ENCODE measurements at regions not wholly inside any gene's neighbourhood (a gene's known extent, or its start where the extent isn't known, plus 50 kb on each side); places are given as distances from the start of the nearest gene placed in this dataset.
"Not testable (repeated sequence)": the region's sequence is repeated elsewhere in the genome, so short reads cannot be mapped to it uniquely, and the experiment has no call there.

GRCh38 chr14:43005807-43006206 lies 1399.1 kb downstream of the LRFN5 start:
- DNase-seq: no peak
- Histone ChIP-seq H3K27me3 (ENCODE audit: control insufficient read depth in 3 of 3, insufficient read depth in 3 of 3, low read length in 3 of 3) (no peaks in the 10 kb centered on the region), H3K36me3 (ENCODE audit: control insufficient read depth in 3 of 3, insufficient read depth in 2 of 3, low read depth in 1 of 3, low read length in 3 of 3) (no peaks in the 10 kb centered on the region), H3K4me1 (ENCODE audit: control insufficient read depth in 3 of 3, insufficient read depth in 2 of 3, low read depth in 1 of 3, low read length in 2 of 3) (no peaks in the 10 kb centered on the region), H3K27ac (ENCODE audit: low read depth in 1 of 3, low read length in 2 of 3) (no peak overlapping the region), H3K4me3 (ENCODE audit: low read depth in 1 of 3, low read length in 3 of 3) (no peak overlapping the region), H3K9me3 (ENCODE audit: control insufficient read depth in 2 of 2, insufficient read depth in 1 of 2, low read depth in 1 of 2, low read length in 1 of 2) (peaks cover 2 to 43% of the 10 kb centered on the region in 2 donors)
- WGBS, 3 donors: 14 to 38% (median 23%) methylated on average over 1 of the region's 1 CpG
- no peak for FAIRE-seq

- no peaks in the 10 kb centered on the region for H3K4me1 ChIP-seq (ENCODE audit: control insufficient read depth in 3 of 3, insufficient read depth in 2 of 3, low read depth in 1 of 3, low read length in 2 of 3)
- FAIRE-seq (no peak), DNase-seq (no peak)
- H3K4me3 ChIP-seq (ENCODE audit: low read depth in 1 of 3, low read length in 3 of 3): no peak overlapping the region
- H3K27me3 ChIP-seq (ENCODE audit: control insufficient read depth in 3 of 3, insufficient read depth in 3 of 3, low read length in 3 of 3): no peaks in the 10 kb centered on the region
- no peak overlapping the region for H3K27ac ChIP-seq (ENCODE audit: low read depth in 1 of 3, low read length in 2 of 3)
- H3K9me3 ChIP-seq (ENCODE audit: control insufficient read depth in 2 of 2, insufficient read depth in 1 of 2, low read depth in 1 of 2, low read length in 1 of 2): peaks cover 2 to 41% of the 10 kb centered on the region in 2 donors
- H3K36me3 ChIP-seq (ENCODE audit: control insufficient read depth in 3 of 3, insufficient read depth in 2 of 3, low read depth in 1 of 3, low read length in 3 of 3): no peaks in the 10 kb centered on the region
- 80 to 85% (median 82%) methylated on average over 3 of the region's 3 CpGs for WGBS, 3 donors
These were observed 1397.2 kb downstream of the LRFN5 start for GRCh38 chr14:43003845-43004244.

- H3K36me3 ChIP-seq (ENCODE audit: control insufficient read depth in 3 of 3, insufficient read depth in 2 of 3, low read depth in 1 of 3, low read length in 3 of 3): no peaks in the 10 kb centered on the region
- H3K9me3 ChIP-seq (ENCODE audit: control insufficient read depth in 2 of 2, insufficient read depth in 1 of 2, low read depth in 1 of 2, low read length in 1 of 2): peaks cover 2 to 35% of the 10 kb centered on the region in 2 donors
- H3K27ac ChIP-seq (ENCODE audit: low read depth in 1 of 3, low read length in 2 of 3): no peak overlapping the region
- H3K27me3 ChIP-seq (ENCODE audit: control insufficient read depth in 3 of 3, insufficient read depth in 3 of 3, low read length in 3 of 3): no peaks in the 10 kb centered on the region
- FAIRE-seq: no peak
- no peak for DNase-seq
- no peak overlapping the region for H3K4me3 ChIP-seq (ENCODE audit: low read depth in 1 of 3, low read length in 3 of 3)
- no peaks in the 10 kb centered on the region for H3K4me1 ChIP-seq (ENCODE audit: control insufficient read depth in 3 of 3, insufficient read depth in 2 of 3, low read depth in 1 of 3, low read length in 2 of 3)
- WGBS, 3 donors: 55 to 67% (median 58%) methylated on average over 3 of the region's 3 CpGs
These were observed 1395.1 kb downstream of the LRFN5 start for GRCh38 chr14:43001731-43002130.

DNA sequence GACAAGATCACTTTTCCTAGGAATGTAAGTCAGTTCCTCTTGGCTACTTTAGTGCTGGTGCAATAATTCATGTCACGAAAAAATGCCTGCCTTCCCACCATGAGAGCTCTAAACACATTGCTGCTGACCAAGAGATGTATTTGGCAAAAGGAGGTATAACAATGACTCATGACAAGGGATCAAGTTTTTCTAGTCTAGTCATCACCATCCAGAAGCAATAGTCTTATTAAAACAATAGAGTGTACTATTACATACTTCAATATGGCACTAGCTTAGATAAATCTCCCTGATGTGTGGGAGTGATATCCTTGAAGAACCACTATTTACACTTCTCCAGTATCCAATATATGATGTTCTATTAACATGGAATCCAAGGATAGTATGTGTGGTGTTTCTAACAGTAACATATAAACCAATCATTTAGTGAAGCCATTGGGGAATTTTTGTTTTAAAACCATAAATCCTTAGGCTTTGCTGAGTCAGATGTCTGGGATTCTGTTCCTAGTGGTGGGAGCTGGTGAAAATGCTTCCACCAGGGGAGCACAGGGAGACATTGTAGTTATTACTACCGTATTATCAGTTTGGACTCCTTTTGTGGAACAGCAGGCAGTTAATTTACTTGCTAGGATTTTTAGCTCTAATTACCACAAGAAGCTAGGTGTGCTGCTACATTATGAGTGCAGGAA lies 1387.5 kb downstream of the LRFN5 start:
- H3K36me3 ChIP-seq (ENCODE audit: control insufficient read depth in 3 of 3, insufficient read depth in 2 of 3, low read depth in 1 of 3, low read length in 3 of 3): no peaks in the 10 kb centered on the region
- no peak overlapping the region for H3K4me3 ChIP-seq (ENCODE audit: low read depth in 1 of 3, low read length in 3 of 3)
- H3K27ac ChIP-seq (ENCODE audit: low read depth in 1 of 3, low read length in 2 of 3): no peak overlapping the region
- 70 to 78% (median 77%) methylated on average over 2 of the region's 2 CpGs for WGBS, 3 donors
- no peaks in the 10 kb centered on the region for H3K4me1 ChIP-seq (ENCODE audit: control insufficient read depth in 3 of 3, insufficient read depth in 2 of 3, low read depth in 1 of 3, low read length in 2 of 3)
- no peaks in the 10 kb centered on the region for H3K27me3 ChIP-seq (ENCODE audit: control insufficient read depth in 3 of 3, insufficient read depth in 3 of 3, low read length in 3 of 3)
- DNase-seq: no peak
- no peaks in the 10 kb centered on the region for H3K9me3 ChIP-seq (ENCODE audit: control insufficient read depth in 2 of 2, insufficient read depth in 1 of 2, low read depth in 1 of 2, low read length in 1 of 2)
- FAIRE-seq: no peak

- H3K9me3 ChIP-seq (ENCODE audit: control insufficient read depth in 2 of 2, insufficient read depth in 1 of 2, low read depth in 1 of 2, low read length in 1 of 2): peaks cover 0 to 5% of the 10 kb centered on the region in 2 donors
- no peak for DNase-seq
- FAIRE-seq: no peak
- no peaks in the 10 kb centered on the region for H3K4me1 ChIP-seq (ENCODE audit: control insufficient read depth in 3 of 3, insufficient read depth in 2 of 3, low read depth in 1 of 3, low read length in 2 of 3)
- H3K27ac ChIP-seq (ENCODE audit: low read depth in 1 of 3, low read length in 2 of 3): no peak overlapping the region
- no peaks in the 10 kb centered on the region for H3K27me3 ChIP-seq (ENCODE audit: control insufficient read depth in 3 of 3, insufficient read depth in 3 of 3, low read length in 3 of 3)
- 74 to 82% (median 78%) methylated on average over 1 of the region's 1 CpG for WGBS, 3 donors
- H3K4me3 ChIP-seq (ENCODE audit: low read depth in 1 of 3, low read length in 3 of 3): no peak overlapping the region
- H3K36me3 ChIP-seq (ENCODE audit: control insufficient read depth in 3 of 3, insufficient read depth in 2 of 3, low read depth in 1 of 3, low read length in 3 of 3): no peaks in the 10 kb centered on the region
These were observed 1386.3 kb downstream of the LRFN5 start for GRCh38 chr14:42992930-42993329.

GRCh38 chr14:42980419-42980818 lies 1373.7 kb downstream of the LRFN5 start:
- H3K9me3 ChIP-seq (ENCODE audit: control insufficient read depth in 2 of 2, insufficient read depth in 1 of 2, low read depth in 1 of 2, low read length in 1 of 2): peaks cover 0 to 8% of the 10 kb centered on the region in 2 donors
- H3K4me3 ChIP-seq (ENCODE audit: low read depth in 1 of 3, low read length in 3 of 3): no peak overlapping the region
- no peaks in the 10 kb centered on the region for H3K4me1 ChIP-seq (ENCODE audit: control insufficient read depth in 3 of 3, insufficient read depth in 2 of 3, low read depth in 1 of 3, low read length in 2 of 3)
- no peak overlapping the region for H3K27ac ChIP-seq (ENCODE audit: low read depth in 1 of 3, low read length in 2 of 3)
- 73 to 89% (median 79%) methylated on average over 1 of the region's 1 CpG for WGBS, 3 donors
- no peaks in the 10 kb centered on the region for H3K27me3 ChIP-seq (ENCODE audit: control insufficient read depth in 3 of 3, insufficient read depth in 3 of 3, low read length in 3 of 3)
- FAIRE-seq (no peak), DNase-seq (no peak)
- H3K36me3 ChIP-seq (ENCODE audit: control insufficient read depth in 3 of 3, insufficient read depth in 2 of 3, low read depth in 1 of 3, low read length in 3 of 3): no peaks in the 10 kb centered on the region

- 90 to 93% (median 92%) methylated on average over 18 to 21 of the region's 21 CpGs for WGBS, 3 donors
- not testable (repeated sequence) for DNase-seq; H3K36me3 ChIP-seq (ENCODE audit: control insufficient read depth in 3 of 3, insufficient read depth in 2 of 3, low read depth in 1 of 3, low read length in 3 of 3); H3K4me1 ChIP-seq (ENCODE audit: control insufficient read depth in 3 of 3, insufficient read depth in 2 of 3, low read depth in 1 of 3, low read length in 2 of 3); FAIRE-seq; H3K9me3 ChIP-seq (ENCODE audit: control insufficient read depth in 2 of 2, insufficient read depth in 1 of 2, low read depth in 1 of 2, low read length in 1 of 2); H3K4me3 ChIP-seq (ENCODE audit: low read depth in 1 of 3, low read length in 3 of 3); H3K27me3 ChIP-seq (ENCODE audit: control insufficient read depth in 3 of 3, insufficient read depth in 3 of 3, low read length in 3 of 3); H3K27ac ChIP-seq (ENCODE audit: low read depth in 1 of 3, low read length in 2 of 3)
These were observed 1366.5 kb downstream of the LRFN5 start for GRCh38 chr14:42973171-42973570.

GRCh38 chr14:42965512-42965911 lies 1358.8 kb downstream of the LRFN5 start:
- WGBS, 3 donors: 84 to 90% (median 86%) methylated on average over 4 of the region's 4 CpGs
- FAIRE-seq (no peak), DNase-seq (no peak)
- H3K27ac ChIP-seq (ENCODE audit: low read depth in 1 of 3, low read length in 2 of 3): no peak overlapping the region
- H3K36me3 ChIP-seq (ENCODE audit: control insufficient read depth in 3 of 3, insufficient read depth in 2 of 3, low read depth in 1 of 3, low read length in 3 of 3): no peaks in the 10 kb centered on the region
- no peaks in the 10 kb centered on the region for H3K9me3 ChIP-seq (ENCODE audit: control insufficient read depth in 2 of 2, insufficient read depth in 1 of 2, low read depth in 1 of 2, low read length in 1 of 2)
- H3K4me3 ChIP-seq (ENCODE audit: low read depth in 1 of 3, low read length in 3 of 3): no peak overlapping the region
- no peaks in the 10 kb centered on the region for H3K4me1 ChIP-seq (ENCODE audit: control insufficient read depth in 3 of 3, insufficient read depth in 2 of 3, low read depth in 1 of 3, low read length in 2 of 3)
- H3K27me3 ChIP-seq (ENCODE audit: control insufficient read depth in 3 of 3, insufficient read depth in 3 of 3, low read length in 3 of 3): no peaks in the 10 kb centered on the region

DNA sequence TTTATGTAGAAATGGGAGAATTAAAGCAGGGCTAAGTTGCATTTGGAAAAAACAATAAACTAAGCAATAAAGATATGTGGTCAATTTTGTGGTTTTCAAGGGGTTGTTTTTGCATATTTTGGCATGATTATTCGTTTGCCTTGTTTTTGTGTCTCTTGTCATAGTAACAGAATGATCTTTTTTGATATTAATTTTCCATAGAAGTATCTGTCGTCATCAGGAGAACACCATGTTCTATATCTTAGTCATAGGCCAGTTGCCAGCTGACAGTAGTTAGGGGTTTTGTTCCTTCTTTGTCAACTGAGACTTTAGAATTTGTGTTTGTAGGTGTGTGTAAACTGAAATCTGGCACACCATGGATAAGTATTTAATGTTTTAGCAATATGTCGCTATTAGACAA lies 1354.8 kb downstream of the LRFN5 start:
- DNase-seq: no peak
- Histone ChIP-seq H3K27ac (ENCODE audit: low read depth in 1 of 3, low read length in 2 of 3) (no peak overlapping the region), H3K9me3 (ENCODE audit: control insufficient read depth in 2 of 2, insufficient read depth in 1 of 2, low read depth in 1 of 2, low read length in 1 of 2) (no peaks in the 10 kb centered on the region), H3K4me3 (ENCODE audit: low read depth in 1 of 3, low read length in 3 of 3) (no peak overlapping the region), H3K4me1 (ENCODE audit: control insufficient read depth in 3 of 3, insufficient read depth in 2 of 3, low read depth in 1 of 3, low read length in 2 of 3) (no peaks in the 10 kb centered on the region), H3K36me3 (ENCODE audit: control insufficient read depth in 3 of 3, insufficient read depth in 2 of 3, low read depth in 1 of 3, low read length in 3 of 3) (no peaks in the 10 kb centered on the region), H3K27me3 (ENCODE audit: control insufficient read depth in 3 of 3, insufficient read depth in 3 of 3, low read length in 3 of 3) (no peaks in the 10 kb centered on the region)
- 55 to 65% (median 59%) methylated on average over 3 of the region's 3 CpGs for WGBS, 3 donors
- no peak for FAIRE-seq

All from small intestine (tissue), 7 donors.